ENCODE measurements at regions not wholly inside any gene's neighbourhood (a gene's known extent, or its start where the extent isn't known, plus 50 kb on each side); places are given as distances from the start of the nearest gene placed in this dataset.

DNA sequence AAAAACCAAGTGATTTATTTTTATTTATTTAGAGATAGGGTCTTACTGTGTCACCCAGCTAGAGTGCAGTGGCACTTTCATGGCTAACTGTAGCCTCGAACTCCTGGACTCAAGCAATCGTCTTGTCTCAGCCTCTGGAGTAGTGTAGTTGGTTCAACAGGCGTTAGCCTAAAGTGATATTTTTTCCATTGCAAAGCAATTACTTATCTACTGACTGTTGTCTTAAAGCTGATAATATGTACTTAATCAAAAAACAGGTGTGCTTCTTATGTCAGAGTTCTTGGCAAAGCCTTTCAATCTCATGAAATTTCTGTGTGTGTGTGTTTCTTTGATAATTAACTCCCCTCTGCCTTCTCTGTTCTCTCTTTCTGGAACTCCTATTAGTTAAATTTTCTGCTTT is 62.4 kb upstream of the DUSP10 start:
- Mint-ChIP-seq H3K27me3 (no peaks in the 10 kb centered on the region), H3K4me1 (peaks cover 19 to 42% (median 27%) of the 10 kb centered on the region in 3 donors), H3K27ac (no peak overlapping the region), H3K36me3 (peaks cover 0 to 7% of the 10 kb centered on the region in 2 donors), H3K9me3 (peaks cover 0 to 9% (median 5%) of the 10 kb centered on the region in 7 donors), H3K4me3 (no peak overlapping the region)
- no peak for DNase-seq
- no peak for ATAC-seq (ENCODE audit: low read depth in 2 of 2)

DNA sequence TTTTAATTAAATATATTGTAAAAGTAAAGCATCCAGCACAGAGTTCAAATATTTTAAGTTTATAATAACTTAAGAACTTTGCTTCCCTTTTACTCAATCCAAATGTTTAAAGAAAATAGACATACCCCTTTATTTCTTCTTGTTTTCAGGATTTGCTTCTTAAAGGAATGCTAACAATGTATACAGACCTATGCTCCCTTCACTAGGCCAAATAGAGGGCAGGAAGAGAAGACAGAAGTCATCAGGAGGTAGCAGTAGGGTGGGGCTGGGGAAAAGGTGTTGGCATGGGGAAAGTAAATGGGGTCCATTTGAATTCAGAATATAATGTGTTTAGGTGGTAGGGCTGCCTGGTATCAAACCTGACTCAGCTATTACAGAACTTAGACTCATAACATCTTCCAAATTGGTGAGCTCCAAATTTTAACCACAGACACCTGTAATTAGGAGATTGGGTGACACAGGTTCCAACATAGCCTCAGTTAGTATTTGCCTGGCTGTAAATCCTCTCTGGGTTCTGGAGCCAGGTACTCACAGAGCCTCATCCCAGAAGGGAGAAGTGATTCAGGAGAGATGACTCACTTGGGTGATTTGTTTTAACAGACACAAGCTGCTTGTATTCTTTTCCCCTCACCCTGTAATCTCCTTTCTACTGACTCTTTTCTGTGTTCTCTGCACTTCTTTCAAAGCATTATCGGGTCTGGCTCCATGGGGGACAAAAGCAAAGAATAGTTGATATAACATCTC is 60.1 kb upstream of the DUSP10 start:
- Mint-ChIP-seq H3K27me3 (no peaks in the 10 kb centered on the region), H3K4me3 (no peak overlapping the region), H3K4me1 (peaks cover 7 to 20% (median 8%) of the 10 kb centered on the region in 3 donors), H3K36me3 (peaks cover 0 to 8% of the 10 kb centered on the region in 2 donors), H3K9me3 (peaks cover 0 to 11% (median 5%) of the 10 kb centered on the region in 7 donors), H3K27ac (no peak overlapping the region)
- ATAC-seq (ENCODE audit: low read depth in 2 of 2) = no peak
- no peak for DNase-seq

DNA sequence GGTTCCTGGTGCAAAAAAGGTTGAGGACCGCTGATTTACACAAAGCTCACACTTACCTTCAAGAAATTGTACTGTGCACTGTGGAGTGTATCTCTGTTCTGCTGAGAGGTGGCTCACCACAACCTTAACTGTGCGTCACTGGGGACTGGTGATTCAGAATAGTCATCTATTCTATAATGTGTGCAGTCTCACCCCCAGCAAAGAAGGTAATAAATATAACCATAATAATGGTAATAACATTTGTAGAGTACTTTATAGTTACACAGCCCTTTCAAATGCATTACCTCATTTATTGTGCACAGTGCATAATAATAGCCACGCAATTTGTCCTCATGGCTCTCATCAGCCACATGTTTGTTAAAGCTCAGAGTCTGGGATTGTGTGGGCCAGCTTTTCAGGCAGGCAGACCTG is 59.4 kb upstream of the DUSP10 start:
- Mint-ChIP-seq H3K27me3 (no peaks in the 10 kb centered on the region), H3K27ac (peak overlapping the region in 1 of 6 donors; percentile 59), H3K36me3 (peaks cover 0 to 8% of the 10 kb centered on the region in 2 donors), H3K4me3 (no peak overlapping the region), H3K4me1 (peaks cover under 1 to 13% (median under 1%) of the 10 kb centered on the region in 3 donors), H3K9me3 (peaks cover 0 to 11% (median 5%) of the 10 kb centered on the region in 7 donors)
- no peak for ATAC-seq (ENCODE audit: low read depth in 2 of 2)
- DNase-seq = no peak

DNA sequence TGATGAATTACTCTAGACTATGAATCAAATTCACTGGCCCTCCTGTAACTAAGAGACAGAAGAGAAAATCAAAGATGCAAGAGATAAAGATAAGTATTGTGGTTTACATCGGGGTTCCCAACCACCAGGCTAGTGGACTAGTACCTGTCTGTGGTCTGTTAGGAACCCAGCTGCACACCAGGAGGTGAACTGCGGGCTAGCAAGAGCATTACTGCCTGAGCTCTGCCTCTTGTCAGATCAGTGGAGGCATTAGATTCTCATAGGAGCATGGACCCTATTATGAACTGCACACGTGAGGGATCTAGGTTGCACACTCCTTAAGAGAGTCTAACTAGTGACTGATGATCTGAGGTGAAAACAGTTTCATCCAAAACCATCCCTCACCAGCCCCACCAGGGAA is 58.9 kb upstream of the DUSP10 start:
- Mint-ChIP-seq H3K27me3 (no peaks in the 10 kb centered on the region), H3K4me1 (peaks cover 0 to 12% (median under 1%) of the 10 kb centered on the region in 3 donors), H3K36me3 (peaks cover 0 to 8% of the 10 kb centered on the region in 2 donors), H3K9me3 (peaks cover 0 to 11% (median 5%) of the 10 kb centered on the region in 7 donors), H3K4me3 (no peak overlapping the region), H3K27ac (no peak overlapping the region)
- DNase-seq (no peak), ATAC-seq (ENCODE audit: low read depth in 2 of 2) (no peak)

DNA sequence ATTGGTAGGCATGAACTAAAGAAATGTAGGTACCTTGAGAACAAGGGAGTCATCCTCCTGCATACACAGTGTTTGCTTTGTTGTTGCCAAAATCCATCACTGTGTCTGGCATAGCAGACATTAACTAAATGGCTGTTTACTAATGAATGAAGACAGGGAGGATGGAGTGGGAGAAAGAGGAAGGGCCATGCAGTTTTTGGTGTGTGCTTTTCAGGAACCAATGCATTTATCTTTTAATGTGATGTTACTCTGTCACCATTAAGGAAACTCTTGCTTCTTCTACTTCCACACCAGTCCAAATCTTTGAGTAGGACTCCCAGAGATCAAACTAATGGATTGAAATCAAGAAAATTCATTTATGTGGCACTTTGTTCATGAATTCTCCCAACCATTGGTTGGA is 55.6 kb upstream of the DUSP10 start:
- ATAC-seq (ENCODE audit: low read depth in 2 of 2) (no peak), DNase-seq (no peak)
- Mint-ChIP-seq H3K9me3 (peaks cover 0 to 13% (median 5%) of the 10 kb centered on the region in 7 donors), H3K27me3 (no peaks in the 10 kb centered on the region), H3K27ac (peak overlapping the region in 1 of 6 donors; percentile 99), H3K36me3 (peaks cover 0 to 8% of the 10 kb centered on the region in 2 donors), H3K4me3 (no peak overlapping the region), H3K4me1 (peaks cover 32 to 41% (median 33%) of the 10 kb centered on the region in 3 donors)

DNA sequence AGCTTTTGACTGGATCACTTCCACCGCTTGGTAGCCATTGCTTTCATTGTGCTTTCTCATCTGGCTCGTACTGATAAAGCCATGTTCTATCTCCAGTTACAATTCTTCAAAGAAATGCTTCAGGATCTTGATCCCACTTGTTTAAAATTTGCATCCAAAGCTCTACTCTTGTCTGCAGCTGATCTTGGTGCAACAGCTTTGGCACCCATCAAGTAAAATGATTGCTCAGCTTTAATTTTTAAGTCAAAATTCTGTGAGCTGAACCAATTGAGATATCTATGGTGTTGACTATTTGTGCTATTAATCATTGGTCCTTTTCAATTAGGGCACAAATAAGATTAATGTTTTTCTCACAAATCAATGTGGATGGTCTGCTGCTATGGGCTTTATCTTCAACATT is 54.8 kb upstream of the DUSP10 start:
- Mint-ChIP-seq H3K36me3 (peaks cover 0 to 8% of the 10 kb centered on the region in 2 donors), H3K4me3 (no peak overlapping the region), H3K4me1 (peaks cover 40 to 42% (median 42%) of the 10 kb centered on the region in 3 donors), H3K27me3 (no peaks in the 10 kb centered on the region), H3K27ac (peak overlapping the region in 2 of 6 donors; percentile 83 to 99), H3K9me3 (peaks cover 0 to 13% (median 5%) of the 10 kb centered on the region in 7 donors)
- no peak for DNase-seq
- no peak for ATAC-seq (ENCODE audit: low read depth in 2 of 2)

DNA sequence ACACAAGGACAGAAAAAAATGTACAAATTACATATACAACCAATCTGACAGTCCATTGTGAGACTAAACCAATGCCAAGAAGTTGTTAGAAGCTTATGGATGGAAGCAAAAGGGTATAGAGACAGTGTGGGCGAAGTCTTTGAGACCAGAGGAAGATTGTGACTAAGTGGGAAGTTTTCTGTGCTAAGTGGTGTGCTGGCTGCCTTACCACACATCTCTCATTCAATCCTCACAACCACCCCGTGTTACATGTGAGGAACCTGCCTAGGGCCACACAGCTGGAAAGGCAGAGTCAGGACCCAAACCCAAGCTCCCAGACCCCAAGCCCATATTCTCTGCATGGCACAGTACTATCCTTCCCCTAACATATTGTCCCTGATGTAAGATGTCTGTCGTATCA is 53.5 kb upstream of the DUSP10 start:
- Mint-ChIP-seq H3K27ac (peak overlapping the region; percentile 94 to 100 (median 100)), H3K9me3 (peaks cover 0 to 13% (median 5%) of the 10 kb centered on the region in 7 donors), H3K27me3 (no peaks in the 10 kb centered on the region), H3K4me1 (peaks cover 41 to 44% (median 42%) of the 10 kb centered on the region in 3 donors), H3K4me3 (peak overlapping the region in 2 of 8 donors; percentile 2 to 44), H3K36me3 (peaks cover 0 to 8% of the 10 kb centered on the region in 2 donors)
- DNase-seq = no peak
- ATAC-seq (ENCODE audit: low read depth in 2 of 2) = no peak

DNA sequence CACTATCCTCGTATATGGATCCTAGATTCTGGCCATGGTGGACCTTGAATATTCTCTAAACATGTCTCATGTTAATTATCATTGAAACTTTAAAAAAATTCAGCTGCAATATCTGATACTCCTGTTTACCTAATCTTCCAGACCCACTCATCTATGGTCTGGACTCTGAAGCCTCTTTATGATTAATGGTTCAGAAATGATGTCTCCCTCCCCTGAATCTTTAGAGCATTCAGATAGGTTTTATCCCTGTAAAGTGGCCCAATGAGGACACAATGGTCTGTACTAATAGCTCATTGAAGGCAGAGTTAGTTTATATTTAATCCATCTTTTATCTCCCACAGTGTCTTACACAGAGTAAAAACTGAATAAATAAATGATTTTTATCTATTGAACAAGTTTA is 53.0 kb upstream of the DUSP10 start:
- H3K9me3 Mint-ChIP-seq = peaks cover 0 to 13% (median 5%) of the 10 kb centered on the region in 7 donors
- ATAC-seq (ENCODE audit: low read depth in 2 of 2) = no peak
- peak overlapping the region; percentile 94 to 100 (median 100) for H3K27ac Mint-ChIP-seq
- H3K4me3 Mint-ChIP-seq = peak overlapping the region in 2 of 8 donors; percentile 1 to 66
- H3K36me3 Mint-ChIP-seq = peaks cover 0 to 8% of the 10 kb centered on the region in 2 donors
- no peaks in the 10 kb centered on the region for H3K27me3 Mint-ChIP-seq
- no peak for DNase-seq
- peaks cover 41 to 44% (median 42%) of the 10 kb centered on the region in 3 donors for H3K4me1 Mint-ChIP-seq

DNA sequence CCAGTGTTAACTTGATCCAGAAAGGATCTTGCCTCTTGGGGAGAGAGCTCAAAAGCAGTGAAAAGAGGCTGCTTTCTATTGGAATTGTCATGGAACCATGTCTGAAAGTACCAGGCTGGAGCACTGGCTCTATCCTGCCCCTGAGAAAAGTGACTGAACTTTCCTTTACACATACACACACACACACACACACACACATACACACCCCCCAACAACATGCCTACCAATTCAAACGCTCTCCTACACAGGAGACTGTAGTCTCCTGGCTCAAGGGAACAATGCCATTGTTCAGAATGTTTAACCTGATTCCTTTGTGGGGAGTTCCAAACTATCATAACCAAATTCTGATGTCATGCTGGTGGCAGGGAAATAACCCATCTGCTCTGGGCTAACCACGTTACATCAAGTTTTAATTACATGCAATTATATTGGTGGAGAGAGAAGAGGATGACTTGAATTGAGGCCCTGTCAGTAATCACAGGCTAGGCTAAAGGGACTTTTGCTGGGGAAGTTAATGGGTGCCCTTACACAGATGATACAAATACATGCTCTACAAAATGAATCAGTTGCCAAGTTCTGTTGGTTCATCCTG is 52.3 kb upstream of the DUSP10 start:
- peak overlapping the region; percentile 63 to 89 (median 80) for H3K4me3 Mint-ChIP-seq
- no peaks in the 10 kb centered on the region for H3K36me3 Mint-ChIP-seq
- peak; percentile 84 for DNase-seq
- H3K27ac Mint-ChIP-seq = peak overlapping the region; percentile 99 to 100 (median 100)
- peak; percentile 80 to 83 for ATAC-seq (ENCODE audit: low read depth in 2 of 2)
- H3K27me3 Mint-ChIP-seq = no peaks in the 10 kb centered on the region
- H3K9me3 Mint-ChIP-seq = peaks cover 0 to 6% (median under 1%) of the 10 kb centered on the region in 7 donors
- peaks cover 41 to 47% (median 42%) of the 10 kb centered on the region in 3 donors for H3K4me1 Mint-ChIP-seq

DNA sequence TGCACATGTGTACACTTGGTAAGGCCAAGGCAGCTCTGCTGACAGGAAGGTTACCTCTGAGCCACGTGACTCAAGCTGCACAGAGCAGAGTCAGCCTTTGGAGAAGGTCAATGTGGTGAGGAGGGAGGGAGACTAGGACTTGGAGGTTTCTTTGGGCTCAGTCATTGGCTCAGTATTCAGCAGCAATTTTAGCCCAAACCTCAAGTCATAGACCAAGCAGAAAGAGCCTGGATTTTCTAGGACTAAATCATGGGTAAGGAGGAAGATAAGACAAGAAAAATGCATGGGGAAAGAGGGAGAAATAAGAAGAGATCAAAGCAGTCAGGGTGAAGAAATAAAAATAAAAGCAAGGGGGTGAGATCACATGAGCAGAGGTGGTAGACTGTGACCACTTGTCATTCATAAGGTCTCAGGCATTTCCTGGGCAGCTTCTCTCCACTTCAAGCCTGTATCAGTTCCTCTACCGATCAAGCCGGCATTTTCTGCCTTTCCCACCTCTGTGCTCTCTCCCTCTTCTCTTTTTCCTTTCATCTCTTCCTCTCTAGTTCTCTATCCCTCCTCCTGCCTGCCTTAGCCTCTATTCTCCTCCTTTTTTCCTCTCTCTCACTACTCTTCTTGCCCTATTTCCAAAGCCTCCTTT is 51.7 kb upstream of the DUSP10 start:
- peak overlapping the region; percentile 99 to 100 (median 100) for H3K27ac Mint-ChIP-seq
- peak; percentile 85 for DNase-seq
- H3K4me1 Mint-ChIP-seq = peaks cover 42 to 47% (median 47%) of the 10 kb centered on the region in 3 donors
- peaks cover 0 to 5% (median 0%) of the 10 kb centered on the region in 7 donors for H3K9me3 Mint-ChIP-seq
- no peaks in the 10 kb centered on the region for H3K36me3 Mint-ChIP-seq
- ATAC-seq (ENCODE audit: low read depth in 2 of 2) = peak; percentile 78 to 79
- H3K27me3 Mint-ChIP-seq = no peaks in the 10 kb centered on the region
- peak overlapping the region; percentile 63 to 89 (median 80) for H3K4me3 Mint-ChIP-seq

DNA sequence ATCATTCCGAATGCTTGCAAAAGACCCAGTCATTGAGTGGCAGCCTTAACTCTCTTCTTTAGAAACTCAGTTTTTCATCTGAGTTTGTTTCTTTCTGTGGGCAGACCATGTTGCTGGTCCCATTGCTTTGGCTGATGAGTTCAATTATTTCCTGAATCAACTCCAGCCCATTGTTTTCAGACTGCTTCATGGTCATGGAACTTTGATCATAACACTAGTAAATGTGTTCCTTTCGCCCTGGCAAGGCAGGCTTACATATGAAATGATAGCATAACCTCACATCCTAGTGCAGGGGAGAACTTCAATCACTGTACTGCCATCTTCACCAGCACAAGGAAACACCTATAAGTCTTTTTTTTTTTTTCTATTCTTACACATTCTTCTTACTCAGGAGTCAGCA is 50.0 kb upstream of the DUSP10 start:
- Mint-ChIP-seq H3K27ac (peak overlapping the region; percentile 72 to 100 (median 100)), H3K27me3 (no peaks in the 10 kb centered on the region), H3K4me1 (peaks cover 42 to 47% (median 47%) of the 10 kb centered on the region in 3 donors), H3K36me3 (no peaks in the 10 kb centered on the region), H3K9me3 (peaks cover 0 to 5% (median 0%) of the 10 kb centered on the region in 7 donors), H3K4me3 (no peak overlapping the region)
- DNase-seq = no peak
- no peak for ATAC-seq (ENCODE audit: low read depth in 2 of 2)
